ENCODE measurements at regions not wholly inside any gene's neighbourhood (a gene's known extent, or its start where the extent isn't known, plus 50 kb on each side); places are given as distances from the start of the nearest gene placed in this dataset.

DNA sequence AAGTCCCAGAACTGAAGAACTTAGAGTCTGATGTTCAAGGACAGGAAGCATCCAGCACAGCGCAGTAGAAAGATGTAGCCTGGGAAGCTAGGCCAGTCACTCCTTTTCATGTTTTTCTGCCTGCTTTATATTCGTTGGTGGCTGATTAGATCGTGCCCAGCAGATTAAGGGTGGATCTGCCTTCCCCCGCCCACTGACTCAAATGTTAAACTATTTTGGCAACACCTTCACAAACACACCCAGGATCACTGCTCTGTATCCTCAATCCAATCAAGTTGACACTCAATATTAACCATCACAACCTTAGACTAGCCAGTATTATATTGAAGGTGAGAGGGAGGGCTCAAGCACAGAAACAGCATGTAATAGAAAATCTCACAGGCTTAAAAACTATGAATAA lies 222.9 kb downstream of the C12orf50 start:
- TF ChIP-seq, protein P1, sequence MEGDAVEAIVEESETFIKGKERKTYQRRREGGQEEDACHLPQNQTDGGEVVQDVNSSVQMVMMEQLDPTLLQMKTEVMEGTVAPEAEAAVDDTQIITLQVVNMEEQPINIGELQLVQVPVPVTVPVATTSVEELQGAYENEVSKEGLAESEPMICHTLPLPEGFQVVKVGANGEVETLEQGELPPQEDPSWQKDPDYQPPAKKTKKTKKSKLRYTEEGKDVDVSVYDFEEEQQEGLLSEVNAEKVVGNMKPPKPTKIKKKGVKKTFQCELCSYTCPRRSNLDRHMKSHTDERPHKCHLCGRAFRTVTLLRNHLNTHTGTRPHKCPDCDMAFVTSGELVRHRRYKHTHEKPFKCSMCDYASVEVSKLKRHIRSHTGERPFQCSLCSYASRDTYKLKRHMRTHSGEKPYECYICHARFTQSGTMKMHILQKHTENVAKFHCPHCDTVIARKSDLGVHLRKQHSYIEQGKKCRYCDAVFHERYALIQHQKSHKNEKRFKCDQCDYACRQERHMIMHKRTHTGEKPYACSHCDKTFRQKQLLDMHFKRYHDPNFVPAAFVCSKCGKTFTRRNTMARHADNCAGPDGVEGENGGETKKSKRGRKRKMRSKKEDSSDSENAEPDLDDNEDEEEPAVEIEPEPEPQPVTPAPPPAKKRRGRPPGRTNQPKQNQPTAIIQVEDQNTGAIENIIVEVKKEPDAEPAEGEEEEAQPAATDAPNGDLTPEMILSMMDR (optimal IDR thresholded peaks at IDR 0.05 in 1 of 3, IDR thresholded peaks at IDR 0.05 in 1 of 3, conservative IDR thresholded peaks at IDR 0.05 in 1 of 3; ENCODE audit: extremely low read depth in 1 of 3, insufficient read depth in 2 of 3, low read length in 3 of 3), result no peak
- TF ChIP-seq EZH2 (IDR thresholded peaks at IDR 0.05; ENCODE audit: low read length), result no peak

Data from keratinocyte (primary cell).